HG03520 (cell line): ENCODE measurements at regions not wholly inside any gene's neighbourhood (a gene's known extent, or its start where the extent isn't known, plus 50 kb on each side); places are given as distances from the start of the nearest gene placed in this dataset.
"Not testable (repeated sequence)": the region's sequence is repeated elsewhere in the genome, so short reads cannot be mapped to it uniquely, and the experiment has no call there.

ENCODE experiments used
- ATAC-seq: cut with Tn5 transposase; IDR thresholded peaks from one replicate; pipeline ENCODE4 v1.9.1; 2021; ENCODE audit warnings: mild to moderate bottlenecking, moderate library complexity; ENCODE audit not compliant: unreplicated experiment

GRCh38 chr12:42886160-42886559 is 296.6 kb upstream of the PRICKLE1 start:
- no peak for ATAC-seq

DNA sequence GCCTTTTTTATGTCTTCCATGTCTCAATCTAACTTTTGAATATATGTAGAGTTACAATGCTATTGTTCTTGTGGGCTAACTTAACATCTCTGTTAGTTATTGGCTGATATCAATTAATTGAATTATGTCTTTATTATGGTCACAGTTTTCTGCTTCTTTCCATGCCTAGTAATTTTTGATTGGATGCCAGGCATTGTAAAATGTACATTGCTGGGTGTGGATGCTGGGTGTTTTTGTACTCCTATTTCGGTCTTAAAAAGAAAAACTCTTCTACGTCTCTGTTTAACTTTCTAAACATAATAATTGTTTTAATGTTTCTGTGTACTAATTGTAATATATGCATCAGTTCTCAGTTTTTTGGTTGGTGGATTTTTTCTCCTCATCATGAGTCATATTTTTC is 296.1 kb upstream of the PRICKLE1 start:
- ATAC-seq: no peak

GRCh38 chr12:42884116-42884515 is 294.6 kb upstream of the PRICKLE1 start:
- no peak for ATAC-seq

- ATAC-seq: no peak
Observed at GRCh38 chr12:42873401-42873800, 283.9 kb upstream of the PRICKLE1 start.

GRCh38 chr12:42871816-42872215 is 282.3 kb upstream of the PRICKLE1 start:
- ATAC-seq: no peak

DNA sequence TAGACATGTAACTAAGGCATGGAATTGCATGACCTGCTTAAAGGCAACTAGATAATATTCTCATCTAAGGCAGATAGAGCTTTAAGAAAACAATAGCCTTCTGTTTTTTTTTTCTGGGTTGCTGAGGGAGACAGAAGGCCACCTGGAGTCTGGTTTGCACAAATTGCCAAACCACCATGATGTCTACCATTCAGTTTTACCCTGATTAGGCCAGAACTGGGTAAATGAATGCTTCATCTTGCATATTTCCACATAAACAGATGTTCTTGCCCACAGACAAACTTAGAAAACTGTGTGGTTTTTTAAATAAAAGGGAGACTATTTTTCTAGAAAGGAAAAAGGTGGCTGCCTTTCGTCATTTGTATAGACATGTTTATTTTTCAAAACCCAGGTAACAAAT is 278.7 kb upstream of the PRICKLE1 start:
- no peak for ATAC-seq

DNA sequence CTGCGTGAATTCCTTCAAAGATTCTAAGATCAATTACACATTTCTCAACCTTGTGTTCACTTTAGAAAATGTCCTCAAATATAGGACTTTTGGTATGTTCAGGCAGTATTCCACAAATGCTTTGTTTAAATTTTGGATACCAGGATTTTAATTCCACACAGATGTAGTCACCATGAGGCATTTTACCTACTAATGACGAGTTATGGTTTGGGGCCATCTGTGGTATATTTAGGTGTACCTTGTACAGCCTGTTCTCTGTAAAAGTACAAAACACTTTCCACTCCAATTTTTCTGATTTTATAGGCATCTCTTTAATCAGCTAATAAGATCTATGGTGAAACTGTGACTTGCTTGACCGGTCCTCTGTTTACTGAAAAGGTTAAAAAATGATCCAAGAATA is 275.7 kb upstream of the PRICKLE1 start:
- ATAC-seq: no peak

GRCh38 chr12:42862055-42862454 is 272.5 kb upstream of the PRICKLE1 start:
- ATAC-seq: no peak

DNA sequence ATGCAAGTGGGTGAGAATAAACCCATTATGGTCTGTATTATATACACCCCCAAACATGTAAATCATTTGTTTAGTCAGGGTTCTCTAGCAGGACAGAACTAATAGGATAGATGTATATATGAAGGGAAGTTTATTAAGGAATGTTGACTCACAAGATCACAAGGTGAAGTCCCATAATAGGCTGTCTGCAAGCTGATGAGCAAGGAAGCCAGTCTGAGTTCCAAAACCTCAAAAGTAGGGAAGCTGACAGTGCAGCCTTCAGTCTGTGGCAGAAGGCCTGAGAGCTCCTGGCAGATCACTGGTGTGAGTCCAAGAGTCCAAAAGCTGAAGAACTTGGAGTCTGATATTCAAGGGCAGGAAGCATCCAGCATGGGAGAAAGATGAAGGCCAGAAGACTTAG is 270.8 kb upstream of the PRICKLE1 start:
- ATAC-seq: not testable (repeated sequence)

DNA sequence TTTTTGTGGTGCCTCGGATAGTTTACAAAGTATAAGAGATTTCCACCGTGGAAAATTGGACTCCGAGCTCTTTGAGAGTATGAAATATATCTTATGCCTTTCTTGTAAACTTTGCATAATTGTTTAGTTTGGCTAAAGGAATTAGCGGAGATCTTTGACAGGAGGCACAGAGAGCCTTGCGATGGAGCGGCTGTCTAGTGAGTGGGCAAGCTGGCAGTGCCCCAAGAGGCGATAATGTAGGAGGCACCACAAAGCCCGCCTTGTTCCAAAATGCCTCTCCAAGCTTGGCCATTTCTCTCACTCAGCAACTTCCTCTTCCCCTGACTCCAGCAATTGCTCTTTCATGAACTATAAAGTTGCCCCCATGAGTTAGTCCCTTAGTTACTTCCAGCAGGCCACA is 270.1 kb upstream of the PRICKLE1 start:
- ATAC-seq: no peak

DNA sequence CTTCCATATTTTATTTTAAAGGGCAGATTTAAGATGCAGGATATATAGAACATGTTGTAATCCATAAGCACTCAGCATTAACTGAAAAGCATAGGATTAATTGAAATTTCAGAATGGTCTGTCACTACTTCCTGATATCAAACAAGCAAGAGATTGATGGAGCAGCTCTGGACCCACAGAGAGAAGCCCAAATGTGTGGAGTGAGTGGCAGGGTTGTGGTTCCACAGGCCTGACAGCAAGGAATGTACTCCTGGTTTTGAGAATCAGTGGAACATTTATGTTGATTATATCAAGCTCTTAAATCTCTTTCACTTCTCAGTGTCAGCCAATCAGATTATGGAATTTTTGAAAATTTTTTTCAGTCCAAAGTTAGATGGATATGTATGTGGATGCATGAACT is 267.6 kb upstream of the PRICKLE1 start:
- no peak for ATAC-seq

DNA sequence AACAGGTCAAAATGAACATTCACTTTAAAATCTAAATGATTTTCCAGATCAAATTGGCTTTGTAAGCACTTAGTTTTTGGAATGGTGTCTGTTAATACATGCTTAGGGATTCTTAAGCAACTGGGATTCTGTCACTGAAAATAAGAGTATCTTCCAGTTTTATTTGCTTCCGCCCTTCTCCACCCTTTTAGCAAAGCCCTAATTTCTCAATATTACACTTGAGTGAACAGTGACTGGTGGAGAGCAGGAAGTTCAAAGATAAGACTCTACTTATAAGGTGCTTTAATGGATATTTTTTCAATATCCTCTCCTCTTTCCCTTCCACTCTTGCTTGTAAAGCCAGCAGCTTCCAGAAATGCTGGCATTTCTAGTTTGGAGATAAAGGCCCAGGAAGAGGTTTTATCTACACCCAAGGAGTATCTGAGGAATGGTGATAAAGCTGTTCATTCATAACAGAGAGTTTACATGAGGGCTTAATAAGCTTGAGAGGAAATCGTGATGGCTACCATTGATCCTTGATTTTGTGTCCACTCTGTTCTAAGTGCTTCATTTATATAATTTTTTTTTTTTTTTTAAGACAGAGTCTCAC is 265.9 kb upstream of the PRICKLE1 start:
- no peak for ATAC-seq

DNA sequence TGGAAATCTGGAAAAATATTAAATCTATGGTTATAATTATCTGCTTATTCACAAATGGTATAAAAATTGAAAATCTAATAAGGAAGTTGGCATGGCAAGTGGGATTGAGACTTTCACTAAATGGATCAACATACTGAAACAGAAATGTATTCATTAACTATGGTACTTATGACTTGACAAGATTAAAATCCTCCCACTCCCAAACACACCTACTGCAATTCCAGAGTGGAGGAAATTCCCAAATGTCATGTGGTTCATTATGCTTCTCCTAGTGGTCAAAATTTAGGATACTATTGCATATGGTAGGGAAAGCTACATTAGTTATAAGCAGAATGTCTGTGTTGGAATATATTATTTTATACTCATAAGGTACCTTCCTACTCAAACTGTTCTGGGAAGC is 265.3 kb upstream of the PRICKLE1 start:
- ATAC-seq: no peak

GRCh38 chr12:42854208-42854607 is 264.7 kb upstream of the PRICKLE1 start:
- no peak for ATAC-seq

DNA sequence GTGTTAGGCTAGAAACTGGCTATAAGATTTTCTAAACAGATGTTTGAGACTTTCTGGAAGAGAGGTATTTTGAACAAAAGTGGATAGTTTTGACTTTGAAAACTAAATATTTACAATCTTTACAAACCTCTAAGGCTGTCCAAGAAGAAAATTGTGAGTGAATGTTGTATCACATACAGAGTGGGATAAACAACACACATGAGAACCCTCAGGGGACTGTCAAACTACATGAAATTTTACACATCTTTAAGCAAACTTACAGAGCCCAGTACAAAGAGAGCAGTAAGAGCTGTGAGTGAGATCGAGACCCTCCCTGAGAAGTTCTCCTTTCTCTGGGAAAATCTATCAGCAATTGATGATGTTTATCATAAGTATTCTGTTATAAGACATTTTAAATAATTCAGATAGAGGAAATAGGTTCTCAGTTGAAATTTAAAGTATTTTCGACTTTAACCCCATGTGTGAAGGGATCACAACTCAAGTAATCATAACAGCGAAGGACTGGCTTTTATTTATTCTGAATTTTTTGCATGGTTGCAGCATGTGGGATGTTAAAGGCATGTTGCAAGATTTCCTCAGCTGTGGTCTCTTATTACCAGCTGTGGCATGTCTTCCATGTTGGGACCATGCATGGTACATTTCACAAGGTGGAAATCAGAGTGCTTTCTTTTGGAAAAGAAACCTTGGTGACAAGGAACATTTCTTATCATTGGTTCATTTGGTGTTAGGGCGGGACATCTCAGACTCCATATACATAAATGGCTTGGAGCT is 264.0 kb upstream of the PRICKLE1 start:
- ATAC-seq: no peak

- ATAC-seq: no peak
Observed at GRCh38 chr12:42846782-42847181, 257.2 kb upstream of the PRICKLE1 start.

GRCh38 chr12:42834062-42834461 is 244.5 kb upstream of the PRICKLE1 start:
- no peak for ATAC-seq

- no peak for ATAC-seq
Observed at GRCh38 chr12:42828836-42829235, 239.3 kb upstream of the PRICKLE1 start.

DNA sequence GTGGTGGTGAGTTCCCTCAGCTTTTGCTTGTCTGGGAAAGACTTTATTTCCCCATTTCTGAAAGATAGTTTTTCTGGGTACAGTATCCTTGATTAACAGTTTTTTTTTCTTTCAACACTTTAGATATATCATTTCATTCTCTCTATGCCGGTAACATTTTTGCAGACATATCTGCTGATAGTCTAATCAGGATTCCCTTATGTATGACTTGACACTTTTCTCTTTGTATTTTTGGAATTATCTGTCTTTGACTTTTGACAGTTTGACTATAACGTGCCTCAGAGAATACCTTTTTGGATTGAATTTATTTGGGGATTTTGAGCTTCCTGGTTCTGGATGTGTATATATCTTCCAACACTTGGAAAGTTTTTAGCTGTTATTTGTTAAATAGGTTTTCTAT is 234.8 kb upstream of the PRICKLE1 start:
- no peak for ATAC-seq

- no peak for ATAC-seq
Observed at GRCh38 chr12:42823679-42824078, 234.1 kb upstream of the PRICKLE1 start.

GRCh38 chr12:42819846-42820245 is 230.3 kb upstream of the PRICKLE1 start:
- no peak for ATAC-seq

- ATAC-seq: no peak
Observed at GRCh38 chr12:42815068-42815467, 225.5 kb upstream of the PRICKLE1 start.

- ATAC-seq: no peak
Observed at GRCh38 chr12:42812871-42813270, 223.3 kb upstream of the PRICKLE1 start.
